ENCODE measurements at regions not wholly inside any gene's neighbourhood (a gene's known extent, or its start where the extent isn't known, plus 50 kb on each side); places are given as distances from the start of the nearest gene placed in this dataset.

DNA sequence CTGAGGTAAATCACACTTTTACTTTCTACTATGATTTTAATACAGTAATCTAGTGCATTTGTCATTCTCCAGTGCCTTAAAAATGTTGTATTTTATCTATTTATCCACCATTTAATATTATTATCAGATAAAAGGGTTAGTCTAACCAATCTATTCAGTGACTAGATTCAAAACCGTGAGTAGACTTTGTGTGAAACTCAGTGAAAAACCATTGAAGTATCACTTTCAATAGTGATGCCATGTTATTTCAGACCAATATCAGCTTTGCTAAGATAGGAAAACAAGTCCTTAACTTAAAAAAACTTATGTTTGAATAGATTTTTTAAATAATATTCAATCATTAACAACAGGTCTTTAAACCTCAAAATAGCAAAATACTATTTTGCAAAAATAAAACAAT, 1628.7 kb downstream of the REEP3 start:
- no peaks in the 10 kb centered on the region for H3F3A ChIP-seq (ENCODE audit: low read depth)
- no peaks in the 10 kb centered on the region for H3K79me2 ChIP-seq (ENCODE audit: low read depth)
- no peaks in the 10 kb centered on the region for H3K27me3 Mint-ChIP-seq (ENCODE audit: insufficient read depth, low read depth)
- no peak for TF ChIP-seq EZH2 (IDR thresholded peaks at IDR 0.05)
- TF ChIP-seq EZH2phosphoT487 (IDR thresholded peaks at IDR 0.05): no peak
- TF ChIP-seq, protein P1, sequence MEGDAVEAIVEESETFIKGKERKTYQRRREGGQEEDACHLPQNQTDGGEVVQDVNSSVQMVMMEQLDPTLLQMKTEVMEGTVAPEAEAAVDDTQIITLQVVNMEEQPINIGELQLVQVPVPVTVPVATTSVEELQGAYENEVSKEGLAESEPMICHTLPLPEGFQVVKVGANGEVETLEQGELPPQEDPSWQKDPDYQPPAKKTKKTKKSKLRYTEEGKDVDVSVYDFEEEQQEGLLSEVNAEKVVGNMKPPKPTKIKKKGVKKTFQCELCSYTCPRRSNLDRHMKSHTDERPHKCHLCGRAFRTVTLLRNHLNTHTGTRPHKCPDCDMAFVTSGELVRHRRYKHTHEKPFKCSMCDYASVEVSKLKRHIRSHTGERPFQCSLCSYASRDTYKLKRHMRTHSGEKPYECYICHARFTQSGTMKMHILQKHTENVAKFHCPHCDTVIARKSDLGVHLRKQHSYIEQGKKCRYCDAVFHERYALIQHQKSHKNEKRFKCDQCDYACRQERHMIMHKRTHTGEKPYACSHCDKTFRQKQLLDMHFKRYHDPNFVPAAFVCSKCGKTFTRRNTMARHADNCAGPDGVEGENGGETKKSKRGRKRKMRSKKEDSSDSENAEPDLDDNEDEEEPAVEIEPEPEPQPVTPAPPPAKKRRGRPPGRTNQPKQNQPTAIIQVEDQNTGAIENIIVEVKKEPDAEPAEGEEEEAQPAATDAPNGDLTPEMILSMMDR (IDR thresholded peaks at IDR 0.05): no peak
- H3K4me1 Mint-ChIP-seq: no peaks in the 10 kb centered on the region
- H3K9ac ChIP-seq: no peak overlapping the region
- no peak overlapping the region for H3K4me3 Mint-ChIP-seq
- no peaks in the 10 kb centered on the region for H3K36me3 Mint-ChIP-seq
- H3K9me3 ChIP-seq (ENCODE audit: low read depth): no peaks in the 10 kb centered on the region
- no peak overlapping the region for H3K27ac ChIP-seq
- no peaks in the 10 kb centered on the region for H4K20me1 ChIP-seq (ENCODE audit: low read depth)
- DNase-seq (ENCODE audit: low spot score): no peak
- H3K4me2 ChIP-seq: no peak overlapping the region
- no peaks in the 10 kb centered on the region for H3K9me3 Mint-ChIP-seq
- no peaks in the 10 kb centered on the region for H3K27me3 ChIP-seq
- no peak overlapping the region for H3K27ac Mint-ChIP-seq
- no peak overlapping the region for H2AFZ ChIP-seq (replicated peaks)
- H3K4me3 ChIP-seq: no peak overlapping the region
- H3K4me1 ChIP-seq: no peaks in the 10 kb centered on the region
- H3K36me3 ChIP-seq: no peaks in the 10 kb centered on the region

DNA sequence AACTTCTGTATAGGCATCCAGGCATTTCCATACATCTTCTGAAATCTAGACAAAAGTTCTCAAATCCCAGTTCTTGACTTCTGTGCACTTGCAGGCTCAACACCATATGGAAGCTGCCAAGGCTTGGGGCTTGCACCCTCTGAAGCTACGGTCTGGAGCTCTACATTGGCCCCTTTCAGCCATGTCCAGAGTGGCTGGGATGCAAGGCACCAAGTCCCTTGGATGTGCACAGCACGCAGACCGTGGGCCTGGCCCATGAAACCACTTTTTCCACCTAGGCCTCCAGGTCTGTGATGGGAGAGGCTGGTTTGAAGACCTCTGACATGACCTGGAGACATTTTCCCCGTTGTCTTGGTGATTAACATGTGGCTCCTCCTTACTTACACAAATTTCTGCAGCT, 1645.1 kb downstream of the REEP3 start:
- H3K4me3 ChIP-seq: no peak overlapping the region
- DNase-seq (ENCODE audit: low spot score): no peak
- peaks cover 3% of the 10 kb centered on the region for H3K4me1 ChIP-seq
- TF ChIP-seq, protein P1 (IDR thresholded peaks at IDR 0.05): no peak
- TF ChIP-seq EZH2phosphoT487 (IDR thresholded peaks at IDR 0.05) (no peak), EZH2 (IDR thresholded peaks at IDR 0.05) (no peak)
- no peaks in the 10 kb centered on the region for H4K20me1 ChIP-seq (ENCODE audit: low read depth)
- H3F3A ChIP-seq (ENCODE audit: low read depth): no peaks in the 10 kb centered on the region
- H3K4me2 ChIP-seq: no peak overlapping the region
- no peaks in the 10 kb centered on the region for H3K36me3 ChIP-seq
- no peak overlapping the region for H3K27ac ChIP-seq
- H3K4me1 Mint-ChIP-seq: no peaks in the 10 kb centered on the region
- no peak overlapping the region for H3K9ac ChIP-seq
- H3K27ac Mint-ChIP-seq: no peak overlapping the region
- no peaks in the 10 kb centered on the region for H3K27me3 Mint-ChIP-seq (ENCODE audit: insufficient read depth, low read depth)
- H3K36me3 Mint-ChIP-seq: no peaks in the 10 kb centered on the region
- H2AFZ ChIP-seq (replicated peaks): no peak overlapping the region
- no peak overlapping the region for H3K4me3 Mint-ChIP-seq
- H3K27me3 ChIP-seq: no peaks in the 10 kb centered on the region
- no peaks in the 10 kb centered on the region for H3K9me3 Mint-ChIP-seq
- no peaks in the 10 kb centered on the region for H3K9me3 ChIP-seq (ENCODE audit: low read depth)
- H3K79me2 ChIP-seq (ENCODE audit: low read depth): no peaks in the 10 kb centered on the region

DNA sequence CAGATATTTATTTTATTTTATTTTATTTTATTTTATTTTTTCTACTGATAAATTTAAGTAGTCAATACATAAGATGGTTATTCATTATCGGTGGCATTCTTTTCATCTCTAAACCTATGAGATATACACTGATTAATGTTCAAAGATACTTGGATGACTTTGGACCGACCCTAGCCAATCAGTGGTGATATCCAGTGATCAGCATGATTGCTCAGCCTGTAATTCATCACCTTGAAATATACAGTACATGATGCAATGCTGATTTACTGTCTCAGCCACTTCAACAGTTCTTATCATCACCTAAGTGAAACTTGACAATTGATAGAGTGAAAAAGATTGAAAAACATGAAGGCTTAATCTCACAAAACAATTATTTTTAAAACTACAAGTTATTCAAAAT, 1651.0 kb downstream of the REEP3 start:
- H2AFZ ChIP-seq (replicated peaks): no peak overlapping the region
- H3K9ac ChIP-seq: no peak overlapping the region
- H3K27me3 ChIP-seq: no peaks in the 10 kb centered on the region
- no peaks in the 10 kb centered on the region for H3K36me3 Mint-ChIP-seq
- H3K4me1 Mint-ChIP-seq: no peaks in the 10 kb centered on the region
- DNase-seq (ENCODE audit: low spot score): no peak
- no peak for TF ChIP-seq EZH2phosphoT487 (IDR thresholded peaks at IDR 0.05)
- TF ChIP-seq EZH2 (IDR thresholded peaks at IDR 0.05): no peak
- TF ChIP-seq, protein P1 (IDR thresholded peaks at IDR 0.05): no peak
- H3K36me3 ChIP-seq: no peaks in the 10 kb centered on the region
- H4K20me1 ChIP-seq (ENCODE audit: low read depth): no peaks in the 10 kb centered on the region
- no peak overlapping the region for H3K4me3 Mint-ChIP-seq
- no peak overlapping the region for H3K27ac Mint-ChIP-seq
- H3K4me2 ChIP-seq: no peak overlapping the region
- no peaks in the 10 kb centered on the region for H3F3A ChIP-seq (ENCODE audit: low read depth)
- no peaks in the 10 kb centered on the region for H3K79me2 ChIP-seq (ENCODE audit: low read depth)
- H3K4me1 ChIP-seq: peaks cover 3% of the 10 kb centered on the region
- no peaks in the 10 kb centered on the region for H3K9me3 Mint-ChIP-seq
- no peak overlapping the region for H3K27ac ChIP-seq
- no peak overlapping the region for H3K4me3 ChIP-seq
- no peaks in the 10 kb centered on the region for H3K9me3 ChIP-seq (ENCODE audit: low read depth)
- no peaks in the 10 kb centered on the region for H3K27me3 Mint-ChIP-seq (ENCODE audit: insufficient read depth, low read depth)

DNA sequence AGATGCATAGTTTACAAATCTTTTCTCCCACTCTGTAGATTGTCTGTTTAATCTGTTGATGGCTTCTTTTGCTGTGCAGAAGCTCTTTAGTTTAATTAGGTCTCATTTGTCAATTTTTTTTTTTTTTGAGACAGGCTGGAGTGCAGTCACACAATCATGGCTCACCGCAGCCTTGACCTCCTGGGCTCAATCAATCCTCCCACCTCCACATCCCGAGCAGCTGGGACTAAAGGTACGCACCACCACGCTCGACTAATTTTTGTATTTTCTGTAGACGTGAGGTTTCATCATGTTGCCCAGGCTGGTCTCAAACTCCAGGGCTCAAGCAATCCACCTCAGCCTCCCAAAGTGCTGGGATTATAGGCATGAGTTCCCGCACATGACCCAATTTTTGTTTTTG, 1655.8 kb downstream of the REEP3 start:
- no peak for DNase-seq (ENCODE audit: low spot score)
- Histone ChIP-seq H3K27me3 (no peaks in the 10 kb centered on the region), H3K9ac (no peak overlapping the region), H3K4me2 (no peak overlapping the region), H3K4me1 (no peaks in the 10 kb centered on the region), H3F3A (ENCODE audit: low read depth) (no peaks in the 10 kb centered on the region), H3K79me2 (ENCODE audit: low read depth) (no peaks in the 10 kb centered on the region), H3K36me3 (no peaks in the 10 kb centered on the region), H4K20me1 (ENCODE audit: low read depth) (no peaks in the 10 kb centered on the region), H3K4me3 (no peak overlapping the region), H2AFZ (replicated peaks) (no peak overlapping the region), H3K9me3 (ENCODE audit: low read depth) (no peaks in the 10 kb centered on the region), H3K27ac (no peak overlapping the region)
- TF ChIP-seq, protein P1 (IDR thresholded peaks at IDR 0.05): no peak
- TF ChIP-seq EZH2phosphoT487 (IDR thresholded peaks at IDR 0.05): no peak
- no peak overlapping the region for H3K4me3 Mint-ChIP-seq
- no peaks in the 10 kb centered on the region for H3K9me3 Mint-ChIP-seq
- no peaks in the 10 kb centered on the region for H3K27me3 Mint-ChIP-seq (ENCODE audit: insufficient read depth, low read depth)
- no peak overlapping the region for H3K27ac Mint-ChIP-seq
- no peaks in the 10 kb centered on the region for H3K36me3 Mint-ChIP-seq
- H3K4me1 Mint-ChIP-seq: no peaks in the 10 kb centered on the region

Measured in neural progenitor cell (in vitro differentiated cells).